ENCODE measurements at regions not wholly inside any gene's neighbourhood (a gene's known extent, or its start where the extent isn't known, plus 50 kb on each side); places are given as distances from the start of the nearest gene placed in this dataset.

GRCh38 chr7:96503597-96503996 lies 181.7 kb upstream of the SLC25A13 start:
- Histone ChIP-seq H3K4me1 (ENCODE audit: low read depth, poor library complexity, severe bottlenecking) (no peaks in the 10 kb centered on the region), H2AFZ (ENCODE audit: low read depth) (no peak overlapping the region), H3K4me2 (no peak overlapping the region), H3K79me2 (ENCODE audit: insufficient read depth, low read depth) (no peaks in the 10 kb centered on the region), H3K36me3 (ENCODE audit: insufficient read depth) (no peaks in the 10 kb centered on the region), H3K4me3 (IDR thresholded peaks at IDR 0.05; ENCODE audit: insufficient read depth, low read depth, low read length) (no peak overlapping the region), H3K27me3 (ENCODE audit: insufficient read depth, low read depth) (no peaks in the 10 kb centered on the region), H3K9ac (no peak overlapping the region), H4K20me1 (ENCODE audit: insufficient read depth) (no peaks in the 10 kb centered on the region), H3K27ac (no peak overlapping the region)
- TF ChIP-seq CTCF (conservative IDR thresholded peaks at IDR 0.05; ENCODE audit: low read depth, low read length): no peak

GRCh38 chr7:96501318-96501717 lies 179.4 kb upstream of the SLC25A13 start:
- no peaks in the 10 kb centered on the region for H3K27me3 ChIP-seq (ENCODE audit: insufficient read depth, low read depth)
- no peak overlapping the region for H3K4me3 ChIP-seq (IDR thresholded peaks at IDR 0.05; ENCODE audit: insufficient read depth, low read depth, low read length)
- no peak overlapping the region for H3K4me2 ChIP-seq
- no peaks in the 10 kb centered on the region for H3K36me3 ChIP-seq (ENCODE audit: insufficient read depth)
- no peak overlapping the region for H3K27ac ChIP-seq
- no peaks in the 10 kb centered on the region for H4K20me1 ChIP-seq (ENCODE audit: insufficient read depth)
- H2AFZ ChIP-seq (ENCODE audit: low read depth): no peak overlapping the region
- no peak overlapping the region for H3K9ac ChIP-seq
- TF ChIP-seq CTCF (conservative IDR thresholded peaks at IDR 0.05; ENCODE audit: low read depth, low read length): no peak
- no peaks in the 10 kb centered on the region for H3K4me1 ChIP-seq (ENCODE audit: low read depth, poor library complexity, severe bottlenecking)
- H3K79me2 ChIP-seq (ENCODE audit: insufficient read depth, low read depth): no peaks in the 10 kb centered on the region

GRCh38 chr7:96499532-96499931 lies 177.6 kb upstream of the SLC25A13 start:
- Histone ChIP-seq H3K4me2 (no peak overlapping the region), H3K27ac (no peak overlapping the region), H3K79me2 (ENCODE audit: insufficient read depth, low read depth) (no peaks in the 10 kb centered on the region), H3K4me1 (ENCODE audit: low read depth, poor library complexity, severe bottlenecking) (no peaks in the 10 kb centered on the region), H3K36me3 (ENCODE audit: insufficient read depth) (no peaks in the 10 kb centered on the region), H3K9ac (no peak overlapping the region), H4K20me1 (ENCODE audit: insufficient read depth) (no peaks in the 10 kb centered on the region), H2AFZ (ENCODE audit: low read depth) (no peak overlapping the region), H3K4me3 (IDR thresholded peaks at IDR 0.05; ENCODE audit: insufficient read depth, low read depth, low read length) (no peak overlapping the region), H3K27me3 (ENCODE audit: insufficient read depth, low read depth) (no peaks in the 10 kb centered on the region)
- no peak for TF ChIP-seq CTCF (conservative IDR thresholded peaks at IDR 0.05; ENCODE audit: low read depth, low read length)

GRCh38 chr7:96497567-96497966 lies 175.7 kb upstream of the SLC25A13 start:
- Histone ChIP-seq H3K79me2 (ENCODE audit: insufficient read depth, low read depth) (no peaks in the 10 kb centered on the region), H3K4me1 (ENCODE audit: low read depth, poor library complexity, severe bottlenecking) (no peaks in the 10 kb centered on the region), H3K27ac (no peak overlapping the region), H3K36me3 (ENCODE audit: insufficient read depth) (no peaks in the 10 kb centered on the region), H3K9ac (no peak overlapping the region), H3K27me3 (ENCODE audit: insufficient read depth, low read depth) (no peaks in the 10 kb centered on the region), H3K4me2 (no peak overlapping the region), H4K20me1 (ENCODE audit: insufficient read depth) (no peaks in the 10 kb centered on the region), H3K4me3 (IDR thresholded peaks at IDR 0.05; ENCODE audit: insufficient read depth, low read depth, low read length) (no peak overlapping the region), H2AFZ (ENCODE audit: low read depth) (no peak overlapping the region)
- no peak for TF ChIP-seq CTCF (conservative IDR thresholded peaks at IDR 0.05; ENCODE audit: low read depth, low read length)

All from KMS-11 (cell line).